ENCODE measurements at regions not wholly inside any gene's neighbourhood (a gene's known extent, or its start where the extent isn't known, plus 50 kb on each side); places are given as distances from the start of the nearest gene placed in this dataset.

DNA sequence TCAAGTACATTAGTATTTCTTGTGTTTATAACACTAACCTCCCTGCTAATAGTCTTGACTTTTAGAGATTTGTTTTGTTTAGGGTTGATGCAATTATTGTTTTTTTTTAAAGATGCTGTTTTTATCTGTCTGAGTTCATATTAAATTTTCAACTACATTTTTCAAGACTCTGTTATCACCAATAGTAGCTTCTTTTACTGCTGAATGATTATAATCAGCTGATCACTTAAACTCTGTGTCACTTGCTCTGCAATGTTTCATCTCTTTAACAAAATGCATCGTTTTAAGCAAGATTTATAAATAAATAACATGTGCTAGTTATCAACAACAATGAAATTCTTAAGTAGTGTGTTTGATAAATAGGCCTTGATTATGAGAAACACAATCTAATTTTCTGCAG lies 920.9 kb upstream of the PCDH20 start:
- no peak for TF ChIP-seq FOS (IDR thresholded peaks at IDR 0.05; ENCODE audit: borderline replicate concordance, insufficient read depth, low read length)
- no peak for TF ChIP-seq MYC (IDR thresholded peaks at IDR 0.05; ENCODE audit: low read depth, low read length)
- TF ChIP-seq GATA2 (IDR thresholded peaks at IDR 0.05; ENCODE audit: insufficient read depth, insufficient read length, low read depth, low read length): no peak
- TF ChIP-seq, protein P1, sequence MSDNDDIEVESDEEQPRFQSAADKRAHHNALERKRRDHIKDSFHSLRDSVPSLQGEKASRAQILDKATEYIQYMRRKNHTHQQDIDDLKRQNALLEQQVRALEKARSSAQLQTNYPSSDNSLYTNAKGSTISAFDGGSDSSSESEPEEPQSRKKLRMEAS (IDR thresholded peaks at IDR 0.05; ENCODE audit: insufficient read depth, insufficient read length): no peak
- TF ChIP-seq POLR2AphosphoS5 (IDR thresholded peaks at IDR 0.05; ENCODE audit: insufficient read depth, low read depth, low read length): no peak
- H3K9me3 ChIP-seq (replicated peaks; ENCODE audit: control insufficient read depth, insufficient read depth, low read length): no peaks in the 10 kb centered on the region
- FAIRE-seq (no peak), DNase-seq (ENCODE audit: low read depth, low spot score) (no peak)
- no peak overlapping the region for H3K4me2 ChIP-seq (ENCODE audit: insufficient read depth, low read length)
- no peaks in the 10 kb centered on the region for H3K36me3 ChIP-seq (ENCODE audit: control insufficient read depth in 2 of 2, extremely low read depth in 1 of 2, insufficient read depth in 2 of 2, low read length in 2 of 2)
- intact Hi-C loops (cut with micrococcal nuclease) (no loop called here), dilution Hi-C loops (cut with MboI; ENCODE audit: extremely low pct_ligation_motif_present, low sequenced_read_pairs) (no loop called here)
- H3K4me3 ChIP-seq (replicated peaks in 1 of 3; ENCODE audit: insufficient read depth in 1 of 3, low read depth in 1 of 3, low read length in 3 of 3): no peak overlapping the region
- no peak overlapping the region for H3K27ac ChIP-seq (ENCODE audit: insufficient read depth, low read depth, low read length)
- CTCF ChIA-PET: no interaction called here
- H3K79me2 ChIP-seq (ENCODE audit: control insufficient read depth, insufficient read depth, low read length): no peaks in the 10 kb centered on the region
- H3K27me3 ChIP-seq (ENCODE audit: control insufficient read depth in 2 of 2, insufficient read depth in 2 of 2, low read length in 2 of 2): no peaks in the 10 kb centered on the region
- no peak overlapping the region for H3K9ac ChIP-seq (replicated peaks; ENCODE audit: extremely low read depth, insufficient read depth, low read length)
- H2AFZ ChIP-seq (ENCODE audit: low read depth, low read length): no peak overlapping the region
- no TSS peak for BruUV-seq (replicated peaks)
- H3K4me1 ChIP-seq (ENCODE audit: control insufficient read depth, extremely low read depth, insufficient read depth, low read length): no peaks in the 10 kb centered on the region
- POLR2A ChIA-PET: no interaction called here
- no peaks in the 10 kb centered on the region for H4K20me1 ChIP-seq (replicated peaks; ENCODE audit: control insufficient read depth, extremely low read depth, insufficient read depth, low read length)
- no peaks in the 10 kb centered on the region for H3K9me1 ChIP-seq (replicated peaks; ENCODE audit: control insufficient read depth, extremely low read depth, insufficient read depth, low read length)

DNA sequence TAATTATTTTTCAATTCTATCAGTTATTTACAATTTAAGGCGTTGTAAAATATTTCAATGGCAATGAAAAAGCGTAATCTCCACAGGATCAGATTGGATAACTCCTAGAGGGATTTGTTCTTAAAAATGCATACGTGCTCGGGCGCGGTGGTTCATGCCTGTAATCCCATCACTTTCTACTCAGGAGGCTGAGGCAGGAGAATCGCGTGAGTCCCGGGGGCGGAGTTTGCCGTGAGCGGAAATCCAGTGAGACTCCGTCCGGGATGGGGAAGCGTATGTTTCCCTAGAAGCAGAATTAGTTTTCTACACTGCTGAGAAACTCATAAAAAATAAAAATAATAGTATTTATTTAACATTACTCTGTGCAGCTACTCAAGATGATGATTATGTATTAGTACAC lies 917.8 kb upstream of the PCDH20 start:
- ChIA-PET CTCF (no interaction called here), POLR2A (no interaction called here)
- dilution Hi-C loops (cut with MboI; ENCODE audit: extremely low pct_ligation_motif_present, low sequenced_read_pairs) (no loop called here), intact Hi-C loops (cut with micrococcal nuclease) (no loop called here)
- H3K36me3 ChIP-seq (ENCODE audit: control insufficient read depth in 2 of 2, extremely low read depth in 1 of 2, insufficient read depth in 2 of 2, low read length in 2 of 2): no peaks in the 10 kb centered on the region
- no peak for FAIRE-seq
- no peak overlapping the region for H3K27ac ChIP-seq (ENCODE audit: insufficient read depth, low read depth, low read length)
- H3K9ac ChIP-seq (replicated peaks; ENCODE audit: extremely low read depth, insufficient read depth, low read length): no peak overlapping the region
- H3K27me3 ChIP-seq (ENCODE audit: control insufficient read depth in 2 of 2, insufficient read depth in 2 of 2, low read length in 2 of 2): no peaks in the 10 kb centered on the region
- no peak overlapping the region for H3K4me3 ChIP-seq (replicated peaks in 1 of 3; ENCODE audit: insufficient read depth in 1 of 3, low read depth in 1 of 3, low read length in 3 of 3)
- no peaks in the 10 kb centered on the region for H3K9me3 ChIP-seq (replicated peaks; ENCODE audit: control insufficient read depth, insufficient read depth, low read length)
- no peak overlapping the region for H2AFZ ChIP-seq (ENCODE audit: low read depth, low read length)
- H3K4me2 ChIP-seq (ENCODE audit: insufficient read depth, low read length): no peak overlapping the region
- DNase-seq (ENCODE audit: low read depth, low spot score): no peak
- H4K20me1 ChIP-seq (replicated peaks; ENCODE audit: control insufficient read depth, extremely low read depth, insufficient read depth, low read length): no peaks in the 10 kb centered on the region
- no TSS peak for BruUV-seq (replicated peaks)
- no peaks in the 10 kb centered on the region for H3K79me2 ChIP-seq (ENCODE audit: control insufficient read depth, insufficient read depth, low read length)
- no peaks in the 10 kb centered on the region for H3K9me1 ChIP-seq (replicated peaks; ENCODE audit: control insufficient read depth, extremely low read depth, insufficient read depth, low read length)
- H3K4me1 ChIP-seq (ENCODE audit: control insufficient read depth, extremely low read depth, insufficient read depth, low read length): no peaks in the 10 kb centered on the region
- TF ChIP-seq EZH2 (IDR thresholded peaks at IDR 0.05; ENCODE audit: borderline replicate concordance, low read depth, low read length, severe bottlenecking): no peak
- no peak for TF ChIP-seq MYC (IDR thresholded peaks at IDR 0.05; ENCODE audit: low read depth, low read length)
- TF ChIP-seq FOS (IDR thresholded peaks at IDR 0.05; ENCODE audit: borderline replicate concordance, insufficient read depth, low read length): no peak
- no peak for TF ChIP-seq POLR2AphosphoS5 (IDR thresholded peaks at IDR 0.05; ENCODE audit: insufficient read depth, low read depth, low read length)
- TF ChIP-seq, protein P2, sequence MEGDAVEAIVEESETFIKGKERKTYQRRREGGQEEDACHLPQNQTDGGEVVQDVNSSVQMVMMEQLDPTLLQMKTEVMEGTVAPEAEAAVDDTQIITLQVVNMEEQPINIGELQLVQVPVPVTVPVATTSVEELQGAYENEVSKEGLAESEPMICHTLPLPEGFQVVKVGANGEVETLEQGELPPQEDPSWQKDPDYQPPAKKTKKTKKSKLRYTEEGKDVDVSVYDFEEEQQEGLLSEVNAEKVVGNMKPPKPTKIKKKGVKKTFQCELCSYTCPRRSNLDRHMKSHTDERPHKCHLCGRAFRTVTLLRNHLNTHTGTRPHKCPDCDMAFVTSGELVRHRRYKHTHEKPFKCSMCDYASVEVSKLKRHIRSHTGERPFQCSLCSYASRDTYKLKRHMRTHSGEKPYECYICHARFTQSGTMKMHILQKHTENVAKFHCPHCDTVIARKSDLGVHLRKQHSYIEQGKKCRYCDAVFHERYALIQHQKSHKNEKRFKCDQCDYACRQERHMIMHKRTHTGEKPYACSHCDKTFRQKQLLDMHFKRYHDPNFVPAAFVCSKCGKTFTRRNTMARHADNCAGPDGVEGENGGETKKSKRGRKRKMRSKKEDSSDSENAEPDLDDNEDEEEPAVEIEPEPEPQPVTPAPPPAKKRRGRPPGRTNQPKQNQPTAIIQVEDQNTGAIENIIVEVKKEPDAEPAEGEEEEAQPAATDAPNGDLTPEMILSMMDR (IDR thresholded peaks at IDR 0.05; ENCODE audit: extremely low read depth in 1 of 2, insufficient read depth in 1 of 2, low read depth in 1 of 2, low read length in 2 of 2): no peak
- no peak for TF ChIP-seq JUN (IDR thresholded peaks at IDR 0.05; ENCODE audit: borderline replicate concordance, insufficient read depth, insufficient read length, low read depth)
- TF ChIP-seq GATA2 (IDR thresholded peaks at IDR 0.05; ENCODE audit: insufficient read depth, insufficient read length, low read depth, low read length): no peak
- no peak for TF ChIP-seq POLR2A (IDR thresholded peaks at IDR 0.05; ENCODE audit: low read depth, low read length)
- TF ChIP-seq, protein P1 (IDR thresholded peaks at IDR 0.05; ENCODE audit: insufficient read depth, insufficient read length): no peak

All from endothelial cell of umbilical vein (primary cell).